ENCODE measurements at regions not wholly inside any gene's neighbourhood (a gene's known extent, or its start where the extent isn't known, plus 50 kb on each side); places are given as distances from the start of the nearest gene placed in this dataset.

DNA sequence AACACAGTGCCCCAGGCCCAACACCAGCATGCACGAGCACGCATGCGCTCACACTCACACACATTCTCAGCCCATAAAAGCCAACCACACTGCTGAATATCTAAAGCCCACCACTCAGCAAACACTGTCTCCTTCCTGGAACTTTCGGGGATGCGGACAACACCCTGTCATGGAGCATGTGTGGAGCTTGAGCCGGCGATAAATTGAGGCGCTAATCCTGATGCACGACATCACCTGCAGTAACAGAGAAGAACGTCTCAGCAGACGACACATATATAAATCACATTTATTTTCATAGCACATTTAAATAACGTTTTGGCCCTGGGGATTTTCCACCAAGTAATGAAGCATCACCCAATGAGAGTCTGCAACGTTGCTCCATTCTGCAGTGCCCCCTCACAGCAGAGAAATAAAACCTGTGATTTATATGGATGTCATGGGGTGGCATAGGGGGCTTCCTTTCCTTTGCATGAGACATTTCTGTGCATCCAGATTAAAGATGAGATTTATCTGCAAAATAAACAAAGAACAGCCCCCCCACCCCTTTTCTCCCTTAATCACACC is 267.7 kb upstream of the NFE2L3 start:
- H3K4me3 ChIP-seq (ENCODE audit: low read length): no peak overlapping the region
- H3K27me3 ChIP-seq (ENCODE audit: control insufficient read depth, insufficient read depth): peaks cover 4% of the 10 kb centered on the region
- DNase-seq (no peak), ATAC-seq (no peak)
- H3K4me1 ChIP-seq (ENCODE audit: control insufficient read depth, insufficient read depth, low read length): no peaks in the 10 kb centered on the region
- intact Hi-C loops (cut with DNase I): loop anchor here in 1 of 4 donors (10.0 kb wide), 1 partner anchor 1280 kb away; the partner anchor contains the start of gene HOXA9
- no peak overlapping the region for H3K27ac ChIP-seq (ENCODE audit: low read length)
- WGBS: 90% methylated on average over 13 of the region's 13 CpGs
- no peaks in the 10 kb centered on the region for H3K9me3 ChIP-seq (ENCODE audit: control insufficient read depth, low read length)

DNA sequence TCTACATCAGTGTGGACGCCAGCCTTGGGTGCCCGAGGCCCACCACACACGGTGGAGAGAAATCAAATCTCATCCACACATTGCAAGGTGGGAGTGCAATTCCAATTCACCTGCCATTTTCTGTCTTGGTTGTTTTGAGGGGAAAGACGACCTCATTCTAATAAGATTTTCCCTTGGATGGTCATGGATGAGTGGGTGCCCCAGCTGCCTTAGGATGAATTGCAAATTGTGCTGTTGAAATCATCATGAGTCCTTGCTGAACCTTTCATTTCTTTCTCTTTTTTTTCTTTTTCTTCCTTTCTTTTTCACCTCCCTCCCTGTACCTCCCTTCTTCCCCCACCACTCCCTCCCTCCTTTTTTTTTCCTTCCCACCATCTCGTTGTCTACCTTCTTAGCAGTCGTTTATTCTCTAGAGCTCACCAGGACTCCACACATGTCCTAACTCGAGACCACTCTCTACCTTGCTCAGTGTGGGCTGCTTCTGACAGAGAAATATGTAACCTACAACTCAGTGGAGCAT is 266.9 kb upstream of the NFE2L3 start:
- intact Hi-C loops (cut with DNase I): loop anchor here in 1 of 4 donors (10.0 kb wide), 1 partner anchor 1280 kb away; the partner anchor contains the start of gene HOXA9
- Histone ChIP-seq H3K4me1 (ENCODE audit: control insufficient read depth, insufficient read depth, low read length) (no peaks in the 10 kb centered on the region), H3K27ac (ENCODE audit: low read length) (no peak overlapping the region), H3K9me3 (ENCODE audit: control insufficient read depth, low read length) (no peaks in the 10 kb centered on the region), H3K4me3 (ENCODE audit: low read length) (no peak overlapping the region), H3K27me3 (ENCODE audit: control insufficient read depth, insufficient read depth) (peaks cover 4% of the 10 kb centered on the region)
- DNase-seq: no peak
- no peak for ATAC-seq
- WGBS: 83% methylated on average over 7 of the region's 7 CpGs

DNA sequence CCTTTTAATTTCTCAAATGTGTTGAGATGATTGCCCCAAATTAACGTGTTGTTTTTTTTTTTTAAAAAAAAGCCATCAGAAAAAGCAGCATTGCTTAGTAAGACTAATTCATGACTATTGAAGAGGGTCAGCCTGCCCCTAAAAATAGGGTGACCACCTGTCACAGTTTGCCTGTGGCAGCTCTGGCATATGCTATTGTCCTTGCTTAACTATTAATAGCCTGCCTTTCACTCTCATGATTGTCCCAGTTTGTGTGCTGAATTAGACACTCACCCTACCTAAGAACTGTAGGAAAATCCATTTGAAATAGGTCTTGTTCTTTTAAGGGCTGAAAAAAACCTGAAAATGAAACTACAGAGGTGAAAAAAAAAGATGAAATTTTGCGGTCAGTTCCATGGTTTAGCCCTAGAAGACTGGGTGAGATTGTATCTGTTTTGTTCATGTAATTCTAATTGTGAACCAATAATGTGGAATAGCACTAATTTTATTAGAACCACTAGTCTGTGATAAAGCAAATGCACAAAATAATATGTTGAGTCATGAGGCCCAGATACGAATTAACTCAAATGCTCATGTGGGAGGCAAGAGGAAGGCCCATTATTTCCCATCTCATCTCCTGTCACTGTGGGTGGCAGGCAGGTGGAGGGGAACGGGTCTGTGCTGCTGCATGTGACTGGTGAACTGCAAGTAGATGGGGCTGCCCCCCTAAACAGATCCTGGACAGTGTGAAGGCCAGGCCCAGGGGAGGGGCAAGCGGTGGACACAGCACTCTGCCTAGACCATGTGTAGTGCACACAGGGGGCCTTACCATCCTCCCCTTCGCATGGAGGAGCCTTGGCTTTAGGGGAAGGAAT is 265.4 kb upstream of the NFE2L3 start:
- intact Hi-C loops (cut with DNase I): loop anchor here in 1 of 4 donors (10.0 kb wide), 1 partner anchor 1278 kb away; the partner anchor contains the start of gene HOXA9

DNA sequence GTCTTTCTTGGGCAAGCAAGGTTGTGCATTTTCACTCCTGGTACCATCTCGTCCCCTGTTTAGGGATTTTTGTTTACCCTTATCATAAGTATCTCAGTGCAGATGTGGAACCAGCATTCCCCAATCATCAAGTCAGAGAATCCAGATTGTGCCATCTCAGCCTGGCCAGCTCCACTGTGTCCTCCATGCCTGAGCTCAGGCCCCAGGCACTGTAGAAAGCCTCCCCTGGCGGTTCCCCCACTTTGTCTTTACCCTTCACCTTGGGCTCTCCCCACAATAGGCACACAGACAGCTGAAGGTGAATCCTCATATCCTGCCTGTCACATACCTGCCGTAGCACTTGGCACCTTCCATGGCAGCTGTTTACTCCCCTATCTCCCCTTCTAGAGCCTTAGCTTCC is 264.7 kb upstream of the NFE2L3 start:
- intact Hi-C loops (cut with DNase I): loop anchor here in 1 of 4 donors (10.0 kb wide), 1 partner anchor 1278 kb away; the partner anchor contains the start of gene HOXA9
- Histone ChIP-seq H3K4me1 (ENCODE audit: control insufficient read depth, insufficient read depth, low read length) (no peaks in the 10 kb centered on the region), H3K27ac (ENCODE audit: low read length) (no peak overlapping the region), H3K27me3 (ENCODE audit: control insufficient read depth, insufficient read depth) (no peaks in the 10 kb centered on the region), H3K4me3 (ENCODE audit: low read length) (no peak overlapping the region), H3K9me3 (ENCODE audit: control insufficient read depth, low read length) (no peaks in the 10 kb centered on the region)
- 70% methylated on average over 3 of the region's 3 CpGs for WGBS
- no peak for DNase-seq
- ATAC-seq: no peak

More for the DNA sequence above, 265.4 kb upstream of the NFE2L3 start:
- Histone ChIP-seq H3K4me1 (ENCODE audit: control insufficient read depth, insufficient read depth, low read length) (no peaks in the 10 kb centered on the region), H3K27ac (ENCODE audit: low read length) (no peak overlapping the region), H3K9me3 (ENCODE audit: control insufficient read depth, low read length) (no peaks in the 10 kb centered on the region), H3K27me3 (ENCODE audit: control insufficient read depth, insufficient read depth) (no peaks in the 10 kb centered on the region), H3K4me3 (ENCODE audit: low read length) (no peak overlapping the region)
- DNase-seq (peak in 1 of 3 donors; percentile 48), ATAC-seq (peak in 1 of 2 donors; percentile 59)
- 65% methylated on average over 6 of the region's 6 CpGs for WGBS

DNA sequence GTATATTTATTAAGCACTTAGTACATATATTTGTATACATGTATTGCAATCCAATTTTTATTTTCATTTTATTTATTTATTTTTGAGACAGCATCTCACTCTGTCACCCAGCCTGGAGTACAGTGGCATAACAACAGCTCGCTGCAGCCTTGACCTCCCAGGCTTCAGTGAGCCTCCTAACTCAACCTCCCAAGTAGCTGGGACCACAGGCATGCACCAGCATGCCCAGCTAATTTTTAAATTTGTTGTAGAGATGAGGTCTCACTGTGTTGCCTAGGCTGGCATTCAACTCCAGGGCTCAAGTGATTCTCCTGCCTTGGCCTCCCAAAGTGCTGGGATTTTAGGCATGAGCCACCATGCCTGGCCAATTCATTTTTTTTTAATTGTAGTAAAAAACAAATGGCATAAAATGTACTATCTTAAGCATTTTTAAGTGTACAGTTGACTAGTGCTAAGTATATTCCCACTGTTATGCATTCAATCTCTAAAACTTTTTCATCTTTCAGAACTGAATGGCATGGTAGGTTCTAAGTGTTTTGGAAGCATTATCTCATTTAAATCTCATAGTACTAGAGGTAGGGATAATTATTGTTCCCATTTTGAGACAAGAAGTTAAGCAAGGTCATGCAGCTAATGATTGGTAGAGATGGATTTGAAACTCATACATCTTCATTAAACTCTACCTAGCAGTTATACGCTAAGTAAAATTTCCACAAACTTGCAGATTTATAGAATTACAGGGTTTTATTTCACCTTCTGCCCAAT is 264.0 kb upstream of the NFE2L3 start:
- ATAC-seq: no peak
- no peak for DNase-seq
- intact Hi-C loops (cut with DNase I): loop anchor here in 1 of 4 donors (10.0 kb wide), 1 partner anchor 1277 kb away; the partner anchor contains the start of gene HOXA9
- H3K4me1 ChIP-seq (ENCODE audit: control insufficient read depth, insufficient read depth, low read length): no peaks in the 10 kb centered on the region
- H3K4me3 ChIP-seq (ENCODE audit: low read length): no peak overlapping the region
- 98% methylated on average over 2 of the region's 2 CpGs for WGBS
- no peaks in the 10 kb centered on the region for H3K27me3 ChIP-seq (ENCODE audit: control insufficient read depth, insufficient read depth)
- no peaks in the 10 kb centered on the region for H3K9me3 ChIP-seq (ENCODE audit: control insufficient read depth, low read length)
- no peak overlapping the region for H3K27ac ChIP-seq (ENCODE audit: low read length)

DNA sequence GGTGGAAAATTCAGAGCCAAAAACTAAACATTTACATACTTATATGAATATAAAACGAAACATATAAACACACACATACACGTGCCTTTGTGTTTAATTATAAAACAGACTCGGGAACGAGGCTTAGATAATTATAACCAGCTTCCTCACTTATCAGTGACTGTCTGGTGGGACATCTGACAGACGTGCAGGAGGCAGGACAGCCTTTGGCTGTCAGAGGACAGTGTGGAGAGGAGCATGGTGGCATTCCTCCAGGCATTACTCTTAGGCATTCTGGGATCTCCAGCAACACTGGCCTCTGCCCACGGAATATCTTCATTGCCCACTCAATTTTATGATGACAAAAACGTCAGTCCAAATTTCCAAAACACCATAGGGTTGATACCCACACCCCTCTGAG is 262.2 kb upstream of the NFE2L3 start:
- no peak overlapping the region for H3K4me3 ChIP-seq (ENCODE audit: low read length)
- ATAC-seq: peak; percentile 52 to 79
- no peaks in the 10 kb centered on the region for H3K4me1 ChIP-seq (ENCODE audit: control insufficient read depth, insufficient read depth, low read length)
- WGBS: 19% methylated on average over 7 of the region's 7 CpGs
- H3K27ac ChIP-seq (ENCODE audit: low read length): no peak overlapping the region
- intact Hi-C loops (cut with DNase I): loop anchor here in 3 of 4 donors (5.0 to 10.0 kb wide), 4 partner anchors 173 to 1275 kb away; partner anchors contain the start of gene HOXA9 (in 1 of the 3)
- no peak for DNase-seq
- no peaks in the 10 kb centered on the region for H3K9me3 ChIP-seq (ENCODE audit: control insufficient read depth, low read length)
- H3K27me3 ChIP-seq (ENCODE audit: control insufficient read depth, insufficient read depth): no peaks in the 10 kb centered on the region

DNA sequence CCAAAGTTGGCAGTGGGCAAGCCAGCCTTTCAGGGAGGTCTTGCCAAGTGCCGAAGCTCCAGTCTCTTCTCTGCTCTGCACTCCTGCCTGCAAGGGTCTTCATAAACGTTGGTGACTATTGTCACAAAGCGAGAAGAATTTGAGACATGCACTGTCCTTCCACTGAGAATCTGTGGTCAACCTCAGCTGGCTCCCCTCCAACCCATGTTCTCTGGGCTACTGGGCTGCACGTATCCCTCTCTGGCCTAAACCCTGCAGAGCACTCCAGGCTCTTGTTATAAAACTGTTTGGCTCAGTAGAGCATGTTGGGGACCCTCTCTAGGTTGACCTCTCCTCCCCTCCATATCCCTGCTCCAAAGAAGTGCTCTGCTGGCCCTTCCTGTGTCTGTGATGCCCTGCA is 260.4 kb upstream of the NFE2L3 start:
- no peaks in the 10 kb centered on the region for H3K4me1 ChIP-seq (ENCODE audit: control insufficient read depth, insufficient read depth, low read length)
- H3K27ac ChIP-seq (ENCODE audit: low read length): no peak overlapping the region
- no peaks in the 10 kb centered on the region for H3K27me3 ChIP-seq (ENCODE audit: control insufficient read depth, insufficient read depth)
- H3K9me3 ChIP-seq (ENCODE audit: control insufficient read depth, low read length): no peaks in the 10 kb centered on the region
- intact Hi-C loops (cut with DNase I): loop anchor here in 3 of 4 donors (5.0 to 10.0 kb wide), 3 partner anchors 171 to 773 kb away; no protein-coding TSS in a partner anchor
- peak in 1 of 2 donors; percentile 8 for ATAC-seq
- DNase-seq: no peak
- H3K4me3 ChIP-seq (ENCODE audit: low read length): no peak overlapping the region
- WGBS: 64% methylated on average over 4 of the region's 4 CpGs

DNA sequence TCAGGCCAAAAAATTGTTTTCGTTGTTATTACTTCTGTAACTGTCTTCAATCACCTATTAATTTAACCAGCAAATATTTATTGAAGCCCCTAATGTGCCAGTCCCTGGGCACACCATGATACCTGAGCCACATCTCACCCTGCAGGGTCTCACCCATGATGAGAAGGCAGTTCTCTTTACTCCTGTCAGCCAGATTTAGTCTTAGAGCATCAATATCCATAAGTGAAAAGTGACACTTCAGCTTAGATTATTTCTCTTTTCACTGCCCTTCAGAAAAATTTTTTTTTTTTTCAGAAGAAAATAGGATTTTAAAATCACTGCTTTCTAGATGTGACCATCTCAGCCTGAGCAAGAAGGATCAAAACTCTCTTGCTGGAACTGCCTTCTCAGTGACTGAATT is 258.6 kb upstream of the NFE2L3 start:
- H3K4me3 ChIP-seq (ENCODE audit: low read length): peak overlapping the region; percentile 68
- H3K27ac ChIP-seq (ENCODE audit: low read length): no peak overlapping the region
- 41% methylated on average over 1 of the region's 1 CpG for WGBS
- no peaks in the 10 kb centered on the region for H3K9me3 ChIP-seq (ENCODE audit: control insufficient read depth, low read length)
- H3K27me3 ChIP-seq (ENCODE audit: control insufficient read depth, insufficient read depth): no peaks in the 10 kb centered on the region
- no peak for ATAC-seq
- intact Hi-C loops (cut with DNase I): loop anchor here (2.0 to 10.0 kb wide), 4 partner anchors 169 to 771 kb away; no protein-coding TSS in a partner anchor
- no peak for DNase-seq
- no peaks in the 10 kb centered on the region for H3K4me1 ChIP-seq (ENCODE audit: control insufficient read depth, insufficient read depth, low read length)

DNA sequence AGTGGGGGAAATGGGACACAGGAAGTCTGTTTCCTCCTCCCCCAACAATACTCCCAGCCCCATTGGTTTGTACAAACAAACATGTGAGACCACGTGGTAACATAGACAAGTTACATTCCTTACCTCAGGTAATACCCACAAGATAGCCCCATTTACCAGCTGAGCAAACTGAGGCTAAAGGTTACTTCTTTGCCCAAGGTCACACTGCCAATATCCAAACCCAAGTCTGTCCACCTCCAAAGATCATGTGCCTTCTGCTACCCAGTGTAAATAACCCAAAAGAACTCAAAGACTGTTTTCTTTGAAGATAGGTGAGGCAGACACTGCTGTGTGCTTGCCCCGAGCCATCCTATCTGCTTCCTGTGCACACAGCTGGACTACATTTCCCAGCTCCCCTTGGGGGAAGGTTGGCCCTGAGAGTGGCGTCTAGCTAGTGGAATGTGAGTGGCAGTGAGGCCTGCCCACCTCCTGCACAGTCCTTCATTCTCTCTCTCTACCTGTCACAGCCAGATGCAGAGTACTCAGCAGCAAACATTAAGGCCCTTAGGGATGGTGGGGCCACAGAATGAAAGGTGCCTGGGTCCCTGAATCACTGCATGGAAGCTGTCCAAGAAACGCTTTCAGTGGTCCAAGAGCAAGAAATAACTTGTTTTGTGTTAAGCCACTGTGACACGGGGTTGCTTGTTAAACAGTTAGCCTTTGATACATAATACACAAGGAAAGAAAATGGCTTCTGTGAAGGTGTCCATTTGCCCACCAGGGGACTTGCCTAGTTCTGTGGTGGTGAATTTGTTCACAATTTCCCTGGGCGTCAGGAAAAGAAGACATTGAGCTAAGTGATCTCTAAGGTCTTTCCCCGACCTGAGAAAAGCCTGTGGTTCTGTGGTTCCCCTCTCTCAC is 257.7 kb upstream of the NFE2L3 start:
- intact Hi-C loops (cut with DNase I): loop anchor here in 3 of 4 donors (5.0 to 10.0 kb wide), 3 partner anchors 168 to 771 kb away; no protein-coding TSS in a partner anchor
- no peak for DNase-seq
- no peaks in the 10 kb centered on the region for H3K4me1 ChIP-seq (ENCODE audit: control insufficient read depth, insufficient read depth, low read length)
- H3K27me3 ChIP-seq (ENCODE audit: control insufficient read depth, insufficient read depth): no peaks in the 10 kb centered on the region
- no peak overlapping the region for H3K27ac ChIP-seq (ENCODE audit: low read length)
- H3K4me3 ChIP-seq (ENCODE audit: low read length): no peak overlapping the region
- 81% methylated on average over 7 of the region's 7 CpGs for WGBS
- no peaks in the 10 kb centered on the region for H3K9me3 ChIP-seq (ENCODE audit: control insufficient read depth, low read length)
- ATAC-seq: peak; percentile 12 to 50

Data from right cardiac atrium (tissue), 5 donors.